ENCODE measurements at regions not wholly inside any gene's neighbourhood (a gene's known extent, or its start where the extent isn't known, plus 50 kb on each side); places are given as distances from the start of the nearest gene placed in this dataset.

GRCh38 chr7:145845345-145845744 is 271.3 kb upstream of the CNTNAP2 start:
- TF ChIP-seq RAD21 (IDR thresholded peaks at IDR 0.05; ENCODE audit: low read depth) (no peak), CTCF (IDR thresholded peaks at IDR 0.05 in 2 of 3, conservative IDR thresholded peaks at IDR 0.05 in 1 of 3; ENCODE audit: borderline replicate concordance in 1 of 3, insufficient read depth in 1 of 3, low read depth in 2 of 3, low read length in 2 of 3) (no peak), POLR2A (IDR thresholded peaks at IDR 0.05; ENCODE audit: borderline replicate concordance, extremely low read depth, insufficient read depth, insufficient read length) (no peak), JUND (IDR thresholded peaks at IDR 0.05) (no peak), EZH2phosphoT487 (IDR thresholded peaks at IDR 0.05; ENCODE audit: borderline replicate concordance) (no peak), EZH2 (IDR thresholded peaks at IDR 0.05) (no peak), CEBPB (IDR thresholded peaks at IDR 0.05; ENCODE audit: low read depth) (no peak), ZNF274 (IDR thresholded peaks at IDR 0.05; ENCODE audit: low read depth, low read length) (no peak), ELF1 (IDR thresholded peaks at IDR 0.05; ENCODE audit: borderline replicate concordance, low read depth) (no peak)

Measured in HCT116 (cell line).